Nephron progenitor cell (in vitro differentiated cells): ENCODE measurements at regions not wholly inside any gene's neighbourhood (a gene's known extent, or its start where the extent isn't known, plus 50 kb on each side); places are given as distances from the start of the nearest gene placed in this dataset.

Experiments
- DNase-seq: peaks from one replicate; pipeline ENCODE4 v3.0.0; 2021
- H3K27ac Mint-ChIP-seq: 2 replicates; pipeline ENCODE4 v1.8.0; 2021; ENCODE audit warnings: mild to moderate bottlenecking, moderate library complexity, mixed read lengths
- H3K27me3 Mint-ChIP-seq: 2 replicates; pipeline ENCODE4 v1.8.0; 2021; ENCODE audit warnings: mild to moderate bottlenecking, low read depth, mixed read lengths; ENCODE audit not compliant: poor library complexity
- H3K36me3 Mint-ChIP-seq: 2 replicates; pipeline ENCODE4 v1.8.0; 2021; ENCODE audit warnings: low read depth, mixed read lengths
- H3K4me1 Mint-ChIP-seq: 2 replicates; pipeline ENCODE4 v1.8.0; 2021; ENCODE audit warnings: mixed read lengths
- H3K4me3 Mint-ChIP-seq: 2 replicates; pipeline ENCODE4 v1.8.0; 2021; ENCODE audit warnings: mild to moderate bottlenecking, moderate library complexity, mixed read lengths
- H3K9me3 Mint-ChIP-seq: 2 replicates; pipeline ENCODE4 v1.8.0; 2021; ENCODE audit warnings: mild to moderate bottlenecking, moderate library complexity, mixed read lengths
- CTCF ChIP-seq: fragments of 200-600 bp; sonication (generic); IDR thresholded peaks from 2 replicates; pipeline ENCODE4 v1.5.0; 2021; ENCODE audit warnings: antibody characterized with exemption

GRCh38 chr17:79360196-79360595 is 250.7 kb downstream of the RBFOX3 start:
- no peak for DNase-seq
- no peak overlapping the region for H3K4me3 Mint-ChIP-seq
- TF ChIP-seq CTCF: no peak
- H3K4me1 Mint-ChIP-seq: no peaks in the 10 kb centered on the region
- no peak overlapping the region for H3K27ac Mint-ChIP-seq
- H3K36me3 Mint-ChIP-seq: no peaks in the 10 kb centered on the region
- peaks cover 49% of the 10 kb centered on the region for H3K27me3 Mint-ChIP-seq
- no peaks in the 10 kb centered on the region for H3K9me3 Mint-ChIP-seq

GRCh38 chr17:79356839-79357447 is 253.9 kb downstream of the RBFOX3 start:
- H3K27me3 Mint-ChIP-seq: peaks cover 52% of the 10 kb centered on the region
- no peak for TF ChIP-seq CTCF

GRCh38 chr17:79355165-79355564 is 255.7 kb downstream of the RBFOX3 start:
- Mint-ChIP-seq H3K9me3 (peaks cover 4% of the 10 kb centered on the region), H3K36me3 (no peaks in the 10 kb centered on the region), H3K4me1 (no peaks in the 10 kb centered on the region), H3K4me3 (no peak overlapping the region), H3K27me3 (peaks cover 53% of the 10 kb centered on the region), H3K27ac (no peak overlapping the region)
- no peak for DNase-seq
- no peak for TF ChIP-seq CTCF

More at GRCh38 chr17:79356839-79357447, 253.9 kb downstream of the RBFOX3 start:
- Mint-ChIP-seq H3K9me3 (peaks cover 4% of the 10 kb centered on the region), H3K36me3 (no peaks in the 10 kb centered on the region), H3K4me3 (no peak overlapping the region), H3K27ac (no peak overlapping the region), H3K4me1 (no peaks in the 10 kb centered on the region)
- no peak for DNase-seq

- no peak for TF ChIP-seq CTCF
- Mint-ChIP-seq H3K4me3 (no peak overlapping the region), H3K9me3 (peaks cover 4% of the 10 kb centered on the region), H3K27me3 (peaks cover 53% of the 10 kb centered on the region), H3K27ac (no peak overlapping the region), H3K36me3 (no peaks in the 10 kb centered on the region), H3K4me1 (no peaks in the 10 kb centered on the region)
- no peak for DNase-seq
Observed at GRCh38 chr17:79354173-79354820, 256.6 kb downstream of the RBFOX3 start.

GRCh38 chr17:79353548-79353947 is 257.3 kb downstream of the RBFOX3 start:
- H3K27me3 Mint-ChIP-seq: peaks cover 54% of the 10 kb centered on the region
- H3K9me3 Mint-ChIP-seq: peaks cover 4% of the 10 kb centered on the region
- H3K27ac Mint-ChIP-seq: no peak overlapping the region
- H3K4me3 Mint-ChIP-seq: no peak overlapping the region
- no peak for TF ChIP-seq CTCF
- no peak for DNase-seq
- no peaks in the 10 kb centered on the region for H3K36me3 Mint-ChIP-seq
- H3K4me1 Mint-ChIP-seq: no peaks in the 10 kb centered on the region

GRCh38 chr17:79353016-79353415 is 257.8 kb downstream of the RBFOX3 start:
- Mint-ChIP-seq H3K4me3 (no peak overlapping the region), H3K27me3 (peaks cover 56% of the 10 kb centered on the region), H3K36me3 (no peaks in the 10 kb centered on the region), H3K9me3 (peaks cover 4% of the 10 kb centered on the region), H3K27ac (no peak overlapping the region), H3K4me1 (no peaks in the 10 kb centered on the region)
- DNase-seq: no peak
- TF ChIP-seq CTCF: no peak
